WI38 (cell line): ENCODE measurements at regions not wholly inside any gene's neighbourhood (a gene's known extent, or its start where the extent isn't known, plus 50 kb on each side); places are given as distances from the start of the nearest gene placed in this dataset.

Experiments
- H3K4me3 ChIP-seq: 2 replicates; pipeline ENCODE4 v1.5.1; 2011; ENCODE audit warnings: low read depth, mild to moderate bottlenecking, control low read depth, low read length
- TF ChIP-seq, protein P1 (sequence below): IDR thresholded peaks from 2 replicates; pipeline ENCODE4 v1.5.1; 2012; ENCODE audit warnings: low read depth, mild to moderate bottlenecking, control low read depth, low read length

DNA sequence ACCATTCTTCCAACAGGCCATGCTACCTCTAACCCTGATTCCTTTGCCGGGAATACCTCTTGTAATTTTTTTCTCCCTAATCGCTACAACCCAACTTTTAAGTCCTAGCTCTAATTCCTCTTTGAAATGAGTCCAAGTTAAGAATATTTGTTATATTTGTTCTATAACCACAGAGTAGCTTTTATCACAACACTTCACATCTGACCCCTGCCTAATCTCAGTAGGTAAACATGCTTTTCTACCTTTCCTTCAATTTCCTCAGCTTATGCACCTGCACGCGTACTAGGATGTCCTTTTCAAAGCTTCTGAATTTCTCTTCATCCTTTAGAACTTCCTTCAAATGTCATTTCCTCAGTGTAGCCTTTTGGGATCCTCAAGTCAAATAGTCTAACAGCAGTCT lies 915.5 kb upstream of the LCORL start:
- no peak overlapping the region for H3K4me3 ChIP-seq
- TF ChIP-seq, protein P1, sequence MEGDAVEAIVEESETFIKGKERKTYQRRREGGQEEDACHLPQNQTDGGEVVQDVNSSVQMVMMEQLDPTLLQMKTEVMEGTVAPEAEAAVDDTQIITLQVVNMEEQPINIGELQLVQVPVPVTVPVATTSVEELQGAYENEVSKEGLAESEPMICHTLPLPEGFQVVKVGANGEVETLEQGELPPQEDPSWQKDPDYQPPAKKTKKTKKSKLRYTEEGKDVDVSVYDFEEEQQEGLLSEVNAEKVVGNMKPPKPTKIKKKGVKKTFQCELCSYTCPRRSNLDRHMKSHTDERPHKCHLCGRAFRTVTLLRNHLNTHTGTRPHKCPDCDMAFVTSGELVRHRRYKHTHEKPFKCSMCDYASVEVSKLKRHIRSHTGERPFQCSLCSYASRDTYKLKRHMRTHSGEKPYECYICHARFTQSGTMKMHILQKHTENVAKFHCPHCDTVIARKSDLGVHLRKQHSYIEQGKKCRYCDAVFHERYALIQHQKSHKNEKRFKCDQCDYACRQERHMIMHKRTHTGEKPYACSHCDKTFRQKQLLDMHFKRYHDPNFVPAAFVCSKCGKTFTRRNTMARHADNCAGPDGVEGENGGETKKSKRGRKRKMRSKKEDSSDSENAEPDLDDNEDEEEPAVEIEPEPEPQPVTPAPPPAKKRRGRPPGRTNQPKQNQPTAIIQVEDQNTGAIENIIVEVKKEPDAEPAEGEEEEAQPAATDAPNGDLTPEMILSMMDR: no peak

DNA sequence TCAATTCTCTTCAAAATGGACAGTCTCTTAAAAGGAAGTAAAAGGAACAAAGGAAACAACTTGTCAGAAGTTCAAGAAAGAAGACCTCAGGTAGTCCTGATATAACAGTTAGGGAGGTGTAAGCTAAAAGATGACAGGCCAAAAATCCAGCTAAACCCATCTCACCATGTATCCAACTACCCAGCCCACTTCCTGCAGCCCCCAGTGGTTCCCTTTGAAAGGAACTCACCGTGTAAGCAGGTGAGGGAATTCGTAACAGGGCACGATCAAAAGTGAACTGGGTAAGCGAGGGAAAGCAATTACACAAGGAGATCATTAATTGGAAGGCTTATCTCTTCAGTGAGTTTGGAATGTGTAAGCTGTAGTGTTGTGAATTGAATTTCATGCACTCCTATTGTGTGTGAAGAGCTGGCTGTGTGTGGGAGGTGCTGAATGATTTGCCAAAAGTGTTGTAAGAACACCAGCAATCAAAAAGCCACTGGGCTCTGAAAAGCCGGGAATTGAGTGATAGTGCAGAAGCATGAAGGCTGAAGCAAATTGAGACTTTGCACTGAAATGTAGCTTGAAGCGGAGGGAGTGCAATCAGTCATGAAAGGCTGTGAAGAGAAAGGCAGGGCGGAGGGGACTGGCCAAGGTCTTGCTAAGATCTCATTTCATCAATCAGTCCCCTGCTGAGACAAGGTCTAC lies 914.2 kb upstream of the LCORL start:
- TF ChIP-seq, protein P1: no peak
- no peak overlapping the region for H3K4me3 ChIP-seq

- TF ChIP-seq, protein P1: no peak
Measured at GRCh38 chr4:18934197-18934596, 912.6 kb upstream of the LCORL start.

GRCh38 chr4:18932730-18933339 lies 911.3 kb upstream of the LCORL start:
- TF ChIP-seq, protein P1: no peak

More at GRCh38 chr4:18934197-18934596, 912.6 kb upstream of the LCORL start:
- H3K4me3 ChIP-seq: no peak overlapping the region

GRCh38 chr4:18931643-18932377 lies 910.3 kb upstream of the LCORL start:
- no peak overlapping the region for H3K4me3 ChIP-seq
- TF ChIP-seq, protein P1: no peak

More at GRCh38 chr4:18932730-18933339, 911.3 kb upstream of the LCORL start:
- H3K4me3 ChIP-seq: no peak overlapping the region

- TF ChIP-seq, protein P1: no peak
- H3K4me3 ChIP-seq: no peak overlapping the region
Measured at GRCh38 chr4:18930487-18930886, 908.9 kb upstream of the LCORL start.
